GM23338 (cell line): ENCODE measurements at regions not wholly inside any gene's neighbourhood (a gene's known extent, or its start where the extent isn't known, plus 50 kb on each side); places are given as distances from the start of the nearest gene placed in this dataset.
"Not testable (repeated sequence)": the region's sequence is repeated elsewhere in the genome, so short reads cannot be mapped to it uniquely, and the experiment has no call there.

Source experiments
- ATAC-seq: fragments of 200-7000 bp; cut with Tn5 transposase; 3 replicates; pipeline ENCODE4 v1.9.1; 2020
- DNase-seq: peaks from one replicate; pipeline ENCODE4 v3.0.0-alpha.2; 2015; ENCODE audit warnings: low spot score
- H2AFZ ChIP-seq: fragments of 200-600 bp; sonication (generic); 2 replicates; pipeline ENCODE4 v1.8.0; 2016; ENCODE audit warnings: antibody characterized with exemption, mild to moderate bottlenecking, moderate library complexity
- H3F3A ChIP-seq: fragments of 200-600 bp; sonication (generic); replicated peaks from 2 replicates; pipeline ENCODE4 v1.8.0; 2017; ENCODE audit warnings: antibody characterized with exemption, mixed run types, low read depth
- H3K27ac ChIP-seq: fragments of 200-600 bp; sonication (generic); 2 replicates; pipeline ENCODE4 v1.6.1; 2016; ENCODE audit warnings: low read depth
- H3K27me3 ChIP-seq: fragments of 200-600 bp; sonication (generic); 2 replicates; pipeline ENCODE4 v1.8.0; 2016; ENCODE audit warnings: mild to moderate bottlenecking, mixed run types, moderate library complexity; ENCODE audit not compliant: insufficient read depth
- H3K36me3 ChIP-seq: fragments of 200-600 bp; sonication (generic); 2 replicates; pipeline ENCODE4 v1.8.0; 2016; ENCODE audit warnings: mild to moderate bottlenecking; ENCODE audit not compliant: insufficient read depth
- H3K4me1 ChIP-seq: fragments of 200-600 bp; sonication (generic); 2 replicates; pipeline ENCODE4 v1.8.0; 2016; ENCODE audit warnings: mild to moderate bottlenecking, moderate library complexity; ENCODE audit not compliant: insufficient read depth
- H3K4me2 ChIP-seq: fragments of 200-600 bp; sonication (generic); 2 replicates; pipeline ENCODE4 v1.7.1; 2017; ENCODE audit warnings: mixed run types
- H3K4me3 ChIP-seq: fragments of 200-600 bp; sonication (generic); 2 replicates; pipeline ENCODE4 v1.6.1; 2016; ENCODE audit warnings: mixed run types
- H3K79me2 ChIP-seq: fragments of 200-600 bp; sonication (generic); replicated peaks from 2 replicates; pipeline ENCODE4 v1.8.0; 2017; ENCODE audit warnings: mild to moderate bottlenecking; ENCODE audit not compliant: insufficient read depth
- H3K9me2 ChIP-seq: fragments of 200-600 bp; sonication (generic); 2 replicates; pipeline ENCODE4 v1.8.0; 2017; ENCODE audit not compliant: insufficient read depth
- H4K20me1 ChIP-seq: fragments of 200-600 bp; sonication (generic); replicated peaks from 2 replicates; pipeline ENCODE4 v1.8.0; 2017; ENCODE audit warnings: mild to moderate bottlenecking; ENCODE audit not compliant: insufficient read depth
- H3K27ac Mint-ChIP-seq: 2 replicates; pipeline ENCODE4 v1.8.0; 2020; ENCODE audit warnings: inconsistent platforms, mild to moderate bottlenecking, moderate library complexity, mixed read lengths
- H3K27me3 Mint-ChIP-seq: 3 replicates; pipeline ENCODE4 v1.8.0; 2022; ENCODE audit warnings: low read depth, mild to moderate bottlenecking, moderate library complexity, mixed read lengths, inconsistent platforms; ENCODE audit not compliant: insufficient read depth, poor library complexity
- H3K36me3 Mint-ChIP-seq: 3 replicates; pipeline ENCODE4 v1.8.0; 2021; ENCODE audit warnings: low read depth, mild to moderate bottlenecking, inconsistent platforms, moderate library complexity, mixed read lengths
- H3K4me1 Mint-ChIP-seq: 3 replicates; pipeline ENCODE4 v1.8.0; 2020; ENCODE audit warnings: mild to moderate bottlenecking, inconsistent platforms, mixed read lengths
- H3K4me3 Mint-ChIP-seq: 3 replicates; pipeline ENCODE4 v1.8.0; 2021; ENCODE audit warnings: moderate library complexity, mild to moderate bottlenecking, inconsistent platforms, mixed read lengths
- H3K9me3 Mint-ChIP-seq: 3 replicates; pipeline ENCODE4 v1.8.0; 2020; ENCODE audit warnings: moderate library complexity, mild to moderate bottlenecking, inconsistent platforms, mixed read lengths

DNA sequence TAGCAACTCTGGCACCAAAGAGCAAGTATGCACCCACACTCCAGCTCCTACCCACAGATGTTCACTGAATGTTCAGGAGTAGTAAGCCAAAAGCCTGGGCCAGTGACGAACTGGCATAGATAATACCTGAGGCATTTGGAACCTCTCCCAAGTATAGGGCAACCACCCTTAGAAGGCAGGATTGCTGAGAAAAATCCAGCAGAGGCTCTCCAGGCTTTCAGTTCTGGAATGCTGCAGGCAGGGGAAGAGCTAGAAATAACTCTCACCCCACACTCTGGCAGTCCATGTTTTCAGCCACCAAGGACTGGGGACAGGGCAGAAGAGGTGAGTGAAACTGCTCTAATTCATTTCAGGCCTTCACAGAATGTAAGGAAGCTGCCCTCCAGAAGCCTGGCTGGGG lies 90.3 kb downstream of the SYT15B start:
- H3K79me2 ChIP-seq, ATAC-seq, H4K20me1 ChIP-seq, H3K27ac Mint-ChIP-seq, H3K9me3 Mint-ChIP-seq, H3K4me1 ChIP-seq, H3K27me3 ChIP-seq, H3K4me3 ChIP-seq, H3F3A ChIP-seq, H3K27me3 Mint-ChIP-seq, H3K4me1 Mint-ChIP-seq, H3K36me3 Mint-ChIP-seq, H3K9me2 ChIP-seq, DNase-seq, H3K4me3 Mint-ChIP-seq, H3K27ac ChIP-seq, H3K4me2 ChIP-seq, H3K36me3 ChIP-seq, H2AFZ ChIP-seq: not testable (repeated sequence)

DNA sequence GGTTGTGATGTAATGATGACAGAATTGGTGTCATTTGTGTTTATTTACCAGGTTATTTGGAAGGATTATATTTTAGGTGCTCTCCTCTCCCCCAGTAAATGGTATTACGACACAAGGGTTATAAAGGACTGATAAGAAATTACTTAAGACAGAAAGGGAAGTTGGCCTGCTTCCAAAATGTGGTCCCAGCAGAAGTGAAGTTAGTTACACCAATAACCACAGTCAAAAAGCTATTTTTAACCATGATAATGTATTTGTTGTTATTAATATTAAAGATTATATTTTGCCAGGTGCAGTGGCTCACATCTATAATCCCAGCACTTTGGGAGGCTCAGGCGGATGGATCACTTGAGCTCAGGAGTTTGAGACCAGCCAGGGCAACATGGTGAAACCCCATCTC lies 92.5 kb downstream of the SYT15B start:
- H3K4me1 Mint-ChIP-seq, H3K36me3 ChIP-seq, H4K20me1 ChIP-seq, H3K9me3 Mint-ChIP-seq, H3K27me3 ChIP-seq, H3K4me1 ChIP-seq, H3K4me3 ChIP-seq, H3K4me2 ChIP-seq, H3K27ac ChIP-seq, H3K36me3 Mint-ChIP-seq, H3F3A ChIP-seq, H3K27ac Mint-ChIP-seq, ATAC-seq, H3K79me2 ChIP-seq, H2AFZ ChIP-seq, H3K9me2 ChIP-seq, DNase-seq, H3K4me3 Mint-ChIP-seq, H3K27me3 Mint-ChIP-seq: not testable (repeated sequence)

DNA sequence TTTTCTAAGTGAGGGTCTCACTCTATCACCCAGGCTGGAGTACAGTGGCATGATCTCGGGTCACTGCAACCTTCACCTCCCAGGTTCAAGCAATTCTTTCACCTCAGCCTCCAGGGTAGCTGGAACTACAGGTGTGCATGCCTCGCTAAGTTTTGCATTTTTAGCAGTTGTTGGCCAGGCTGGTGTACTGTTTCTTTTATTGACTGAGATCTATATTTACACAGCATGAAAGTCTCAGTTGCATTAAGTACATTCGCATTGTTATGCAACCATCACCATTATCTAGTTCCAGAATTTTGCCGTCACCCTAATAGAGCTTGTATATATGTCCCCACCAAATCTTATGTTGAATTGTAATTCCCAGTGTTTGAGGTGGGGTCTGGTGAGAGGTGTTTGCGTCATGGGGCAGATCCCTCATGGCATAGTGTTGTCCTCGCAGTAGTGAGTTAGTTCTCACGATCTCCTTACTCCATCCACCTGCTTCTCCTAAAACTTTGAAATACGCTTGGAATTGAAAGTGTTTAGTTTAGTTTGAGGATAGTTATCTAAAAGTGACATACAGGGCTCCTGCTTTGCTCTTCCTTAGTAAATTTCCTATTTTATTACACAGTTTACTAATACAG lies 101.3 kb downstream of the SYT15B start:
- not testable (repeated sequence) for H3K36me3 ChIP-seq, H3K79me2 ChIP-seq, H3K4me1 ChIP-seq, H3K9me3 Mint-ChIP-seq, H3K27ac Mint-ChIP-seq, H3K27me3 ChIP-seq, H3K4me2 ChIP-seq, H3K4me1 Mint-ChIP-seq, H3K36me3 Mint-ChIP-seq, H4K20me1 ChIP-seq, H3F3A ChIP-seq, ATAC-seq, H3K4me3 Mint-ChIP-seq, H3K4me3 ChIP-seq, H3K27ac ChIP-seq, H3K27me3 Mint-ChIP-seq, H2AFZ ChIP-seq, DNase-seq, H3K9me2 ChIP-seq

DNA sequence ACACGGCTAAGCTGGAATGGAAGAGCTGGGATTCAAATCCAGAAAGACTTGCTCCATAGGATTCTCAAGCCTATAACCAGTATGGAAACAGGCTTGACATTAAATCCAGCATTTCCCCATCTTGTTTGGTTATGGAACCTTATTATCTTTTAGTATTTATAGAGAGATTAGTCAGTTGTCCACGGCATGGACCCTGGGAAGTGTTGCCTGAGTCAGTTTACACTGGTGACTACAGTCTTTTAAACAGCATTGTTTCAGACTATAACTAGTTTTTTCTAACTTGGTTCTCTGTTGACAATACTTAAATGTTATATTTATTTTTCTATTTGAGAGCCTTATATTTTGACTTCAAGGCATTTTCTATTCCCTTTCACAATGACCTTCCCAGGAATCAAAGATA lies 106.7 kb downstream of the SYT15B start:
- H3K4me2 ChIP-seq, H4K20me1 ChIP-seq, H3K27me3 Mint-ChIP-seq, DNase-seq, H3K27ac ChIP-seq, ATAC-seq, H3K27ac Mint-ChIP-seq, H2AFZ ChIP-seq, H3K4me1 ChIP-seq, H3K4me3 ChIP-seq, H3K9me2 ChIP-seq, H3K4me1 Mint-ChIP-seq, H3K9me3 Mint-ChIP-seq, H3K27me3 ChIP-seq, H3K79me2 ChIP-seq, H3F3A ChIP-seq, H3K4me3 Mint-ChIP-seq, H3K36me3 ChIP-seq, H3K36me3 Mint-ChIP-seq: not testable (repeated sequence)

DNA sequence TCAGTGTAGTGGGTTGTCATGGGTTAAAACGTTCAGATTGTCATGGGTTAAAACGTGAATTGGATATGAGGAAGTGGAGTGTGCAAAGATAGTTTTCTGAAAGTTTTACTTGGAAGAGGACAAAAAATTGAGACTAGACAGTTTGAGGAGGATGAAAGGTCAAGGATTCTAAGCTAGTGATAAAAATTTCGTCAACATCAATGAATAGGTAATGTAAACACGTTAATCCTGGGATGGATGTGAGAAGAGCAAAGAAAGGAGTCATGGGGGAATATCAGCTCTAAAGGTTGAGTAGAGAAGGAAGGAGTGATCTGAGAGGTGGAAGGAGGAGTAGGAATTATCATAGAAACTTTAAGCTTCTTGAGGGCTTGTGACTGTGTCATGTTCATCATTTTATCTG lies 109.2 kb downstream of the SYT15B start:
- H3K4me3 Mint-ChIP-seq, DNase-seq, H3K4me3 ChIP-seq, H3K9me3 Mint-ChIP-seq, H3K79me2 ChIP-seq, ATAC-seq, H3K9me2 ChIP-seq, H3F3A ChIP-seq, H3K27ac ChIP-seq, H4K20me1 ChIP-seq, H3K4me1 Mint-ChIP-seq, H3K4me2 ChIP-seq, H3K4me1 ChIP-seq, H3K27me3 ChIP-seq, H3K27me3 Mint-ChIP-seq, H3K36me3 Mint-ChIP-seq, H3K27ac Mint-ChIP-seq, H2AFZ ChIP-seq, H3K36me3 ChIP-seq: not testable (repeated sequence)

DNA sequence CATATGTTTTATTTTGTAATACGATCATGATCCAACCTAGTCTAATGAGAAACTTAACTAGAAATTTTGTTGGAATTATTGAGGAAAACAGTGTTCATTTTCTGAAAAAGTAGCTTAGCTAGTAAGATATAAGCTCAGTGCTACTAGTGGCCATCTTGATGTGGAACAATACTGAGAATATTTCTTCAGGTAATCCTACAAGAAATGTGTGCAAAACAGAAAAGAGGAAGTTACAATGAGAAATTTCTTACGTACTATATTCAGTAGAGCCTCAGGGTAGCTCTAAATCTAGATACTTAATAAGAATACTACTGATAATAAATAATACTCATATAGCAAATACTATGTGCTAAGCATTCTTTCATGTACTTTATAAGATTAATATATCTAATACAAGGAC lies 114.8 kb downstream of the SYT15B start:
- not testable (repeated sequence) for H3F3A ChIP-seq, H3K27ac Mint-ChIP-seq, H2AFZ ChIP-seq, H3K4me1 ChIP-seq, H3K36me3 Mint-ChIP-seq, H3K9me2 ChIP-seq, H3K9me3 Mint-ChIP-seq, H3K4me2 ChIP-seq, H3K36me3 ChIP-seq, H4K20me1 ChIP-seq, H3K27me3 ChIP-seq, H3K4me1 Mint-ChIP-seq, H3K27ac ChIP-seq, H3K79me2 ChIP-seq, DNase-seq, ATAC-seq, H3K4me3 Mint-ChIP-seq, H3K27me3 Mint-ChIP-seq, H3K4me3 ChIP-seq

DNA sequence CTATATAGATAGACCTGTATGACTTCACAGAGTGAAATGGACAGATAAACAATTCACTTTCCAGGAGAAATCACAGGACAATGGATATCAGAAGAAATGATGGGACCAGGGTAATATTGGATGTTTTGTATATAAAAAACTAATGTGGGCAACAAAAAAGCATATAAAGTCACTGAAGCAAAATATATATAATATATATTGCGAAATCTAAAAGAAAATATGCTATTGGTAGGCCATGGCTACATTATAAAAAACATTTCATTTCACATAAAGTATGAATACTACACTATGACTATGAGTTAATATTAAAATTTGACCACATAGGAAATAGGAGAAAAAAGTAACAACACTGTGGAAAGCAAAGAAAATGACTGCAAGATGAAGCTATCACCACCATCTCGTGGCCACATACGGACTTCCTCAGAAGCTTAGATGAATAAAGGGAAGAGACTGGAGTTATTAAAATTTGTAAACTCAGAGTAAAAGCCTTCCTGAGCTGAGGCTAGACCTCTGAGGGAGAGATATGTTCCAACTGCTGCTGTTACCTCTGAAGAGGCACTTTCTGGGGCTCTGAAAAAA lies 115.8 kb downstream of the SYT15B start:
- not testable (repeated sequence) for H3F3A ChIP-seq, H3K4me2 ChIP-seq, H3K79me2 ChIP-seq, H3K27ac ChIP-seq, H3K27me3 ChIP-seq, H3K36me3 Mint-ChIP-seq, H4K20me1 ChIP-seq, H3K4me1 Mint-ChIP-seq, ATAC-seq, H2AFZ ChIP-seq, H3K4me3 ChIP-seq, H3K9me3 Mint-ChIP-seq, H3K27me3 Mint-ChIP-seq, DNase-seq, H3K27ac Mint-ChIP-seq, H3K9me2 ChIP-seq, H3K4me1 ChIP-seq, H3K4me3 Mint-ChIP-seq, H3K36me3 ChIP-seq
